Kidney (tissue), 13 donors: ENCODE measurements at regions not wholly inside any gene's neighbourhood (a gene's known extent, or its start where the extent isn't known, plus 50 kb on each side); places are given as distances from the start of the nearest gene placed in this dataset.

Experiments
- DNase-seq, 5 donors: peaks; one replicate each; pipeline ENCODE4 v3.0.0-alpha.2; 2013 to 2020
- FAIRE-seq: peaks from 2 replicates; lab custom pipeline; 2012; peaks lifted over from hg19 to GRCh38; lab: Jason Lieb, UNC
- H3K27ac ChIP-seq, 2 donors: one replicate each; pipeline ENCODE4 v1.7.0; 2013; ENCODE audit warnings: low read depth in 2 of 2, low read length in 2 of 2, inconsistent platforms in 1 of 2
- H3K27me3 ChIP-seq: one replicate; pipeline ENCODE4 v1.7.1; 2013; ENCODE audit warnings: low read length, inconsistent platforms; ENCODE audit not compliant: control insufficient read depth, insufficient read depth
- H3K36me3 ChIP-seq, 3 donors: one replicate each; pipeline versions ENCODE4 v1.7.0 to v1.7.1; 2013; ENCODE audit warnings: low read length in 3 of 3, control low read depth in 1 of 3, inconsistent platforms in 1 of 3; ENCODE audit not compliant: insufficient read depth in 3 of 3, control insufficient read depth in 2 of 3
- H3K4me1 ChIP-seq, 3 donors: one replicate each; pipeline versions ENCODE4 v1.7.0 to v1.7.1; 2013; ENCODE audit warnings: low read length in 3 of 3, inconsistent platforms in 1 of 3, low read depth in 1 of 3; ENCODE audit not compliant: control insufficient read depth in 2 of 3, insufficient read depth in 2 of 3
- H3K4me3 ChIP-seq, 3 donors: one replicate each; pipeline versions ENCODE4 v1.7.0 to v1.8.1; 2013; ENCODE audit warnings: low read length in 3 of 3, control low read depth in 1 of 3, inconsistent platforms in 1 of 3
- H3K9ac ChIP-seq, 3 donors: one replicate each; pipeline versions ENCODE4 v1.7.0 to v1.7.1; 2013; ENCODE audit warnings: low read length in 3 of 3, control low read depth in 1 of 3, inconsistent platforms in 1 of 3
- H3K9me3 ChIP-seq, 3 donors: one replicate each; pipeline versions ENCODE4 v1.7.0 to v1.7.1; 2013; ENCODE audit warnings: low read length in 3 of 3, control low read depth in 1 of 3, inconsistent platforms in 1 of 3; ENCODE audit not compliant: control insufficient read depth in 2 of 3, insufficient read depth in 1 of 3
- CTCF ChIP-seq: IDR thresholded peaks from 3 replicates; pipeline ENCODE4 v1.5.1; 2012; ENCODE audit warnings: mild to moderate bottlenecking, moderate library complexity, borderline replicate concordance; ENCODE audit not compliant: insufficient read depth; ENCODE audit errors: extremely low read depth
- intact Hi-C: fragments of 100-400 bp; cut with DNase I; formaldehyde crosslinking; loops from one replicate; pipeline ENCODE4 v1.11.1; 2022
- donor health status: control.
- donor health status: control.
- donor health status: control.
- donor health status: control.
- donor health status: control.
- donor health status: DM: yes; HTN: yes; CAD: no.
- donor health status: Normal renal cell carcinoma (clear cell type).

DNA sequence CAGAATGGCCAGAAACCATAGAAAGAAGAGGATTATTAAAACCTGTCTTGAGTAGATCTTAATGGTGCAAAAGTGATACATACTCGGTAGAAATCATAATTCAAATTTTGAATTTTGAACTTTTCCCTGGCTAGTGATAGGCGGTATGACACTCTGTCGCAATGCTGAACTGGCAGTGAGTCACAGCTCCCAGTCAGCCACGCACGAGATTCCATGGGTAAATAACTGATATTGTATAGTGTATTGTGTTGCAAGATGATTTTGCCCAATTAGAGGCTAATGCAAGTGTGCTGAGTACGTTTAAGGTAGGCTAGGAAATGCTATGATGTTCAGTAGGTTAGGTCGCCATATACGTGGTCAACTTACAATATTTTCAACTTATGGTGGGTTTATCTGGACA, 207.0 kb downstream of the SIPA1L2 start:
- Histone ChIP-seq H3K27me3 (no peaks in the 10 kb centered on the region), H3K36me3 (peaks cover 0 to 5% (median 2%) of the 10 kb centered on the region in 3 donors), H3K9ac (no peak overlapping the region), H3K27ac (no peak overlapping the region), H3K4me3 (no peak overlapping the region), H3K9me3 (no peaks in the 10 kb centered on the region), H3K4me1 (peaks cover 0 to 3% (median 0%) of the 10 kb centered on the region in 3 donors)
- DNase-seq, result no peak
- FAIRE-seq, result no peak
- intact Hi-C loops, result no loop called here
- no peak for TF ChIP-seq CTCF

- Histone ChIP-seq H3K27ac (no peak overlapping the region), H3K9me3 (no peaks in the 10 kb centered on the region), H3K4me3 (no peak overlapping the region), H3K27me3 (no peaks in the 10 kb centered on the region), H3K36me3 (peaks cover 0 to 5% (median 2%) of the 10 kb centered on the region in 3 donors), H3K9ac (no peak overlapping the region), H3K4me1 (peaks cover 0 to 3% (median 0%) of the 10 kb centered on the region in 3 donors)
- FAIRE-seq (no peak), DNase-seq (no peak)
- intact Hi-C loops, result no loop called here
- TF ChIP-seq CTCF, result no peak
These were observed 207.8 kb downstream of the SIPA1L2 start for GRCh38 chr1:232422098-232422497.

GRCh38 chr1:232421143-232421796, 208.7 kb downstream of the SIPA1L2 start:
- Histone ChIP-seq H3K4me3 (no peak overlapping the region), H3K36me3 (peaks cover 0 to 5% (median 2%) of the 10 kb centered on the region in 3 donors), H3K4me1 (peaks cover 0 to 3% (median 0%) of the 10 kb centered on the region in 3 donors), H3K9ac (no peak overlapping the region), H3K27me3 (no peaks in the 10 kb centered on the region), H3K9me3 (no peaks in the 10 kb centered on the region), H3K27ac (no peak overlapping the region)
- intact Hi-C loops, result no loop called here
- DNase-seq (no peak), FAIRE-seq (no peak)
- no peak for TF ChIP-seq CTCF
